Stomach (tissue), 4 donors: ENCODE measurements at regions not wholly inside any gene's neighbourhood (a gene's known extent, or its start where the extent isn't known, plus 50 kb on each side); places are given as distances from the start of the nearest gene placed in this dataset.

Source experiments
- POLR2A ChIP-seq, 4 donors: fragments of 450-650 bp; IDR thresholded peaks; one replicate each; pipeline ENCODE4 v1.6.1; 2016; ENCODE audit warnings: antibody characterized with exemption in 4 of 4, control low read depth in 2 of 4, mild to moderate bottlenecking in 1 of 4, moderate library complexity in 1 of 4
- POLR2AphosphoS5 ChIP-seq, 3 donors: sonication (generic); formaldehyde crosslinking; IDR thresholded peaks; one replicate each; pipeline ENCODE4 v1.6.1; 2016; ENCODE audit warnings: antibody characterized with exemption in 3 of 3
- TF ChIP-seq, protein P1 (sequence below), 7 experiments: fragments of 450-650 bp in 4 of 7; fragments of 200-600 bp in 3 of 7; sonication (generic) in 3 of 7; IDR thresholded peaks; one replicate each; pipeline ENCODE4 v1.5.1; 2016 to 2019; ENCODE audit warnings: antibody characterized with exemption in 7 of 7, control low read depth in 2 of 7, mild to moderate bottlenecking in 1 of 7

DNA sequence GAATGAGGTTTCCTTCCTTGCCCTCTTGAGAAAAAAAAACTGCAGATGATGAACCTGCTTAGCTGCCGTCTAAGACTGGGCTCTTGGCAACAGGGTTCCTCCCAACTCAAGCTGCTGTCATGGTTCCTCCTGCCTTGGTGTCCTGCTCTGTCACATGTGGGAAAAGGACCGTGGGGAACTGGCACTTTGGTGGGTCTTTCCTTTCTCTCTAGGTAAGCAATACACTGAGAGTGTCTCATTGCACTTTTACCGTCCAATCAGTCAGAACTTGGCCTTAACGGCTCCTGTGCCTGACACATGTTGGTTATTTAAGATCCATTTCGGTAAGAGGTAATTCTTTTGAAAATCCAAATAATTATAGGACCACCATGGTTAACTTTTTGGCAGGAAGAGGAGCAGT, 60.8 kb upstream of the RNF152 start:
- TF ChIP-seq, protein P1, sequence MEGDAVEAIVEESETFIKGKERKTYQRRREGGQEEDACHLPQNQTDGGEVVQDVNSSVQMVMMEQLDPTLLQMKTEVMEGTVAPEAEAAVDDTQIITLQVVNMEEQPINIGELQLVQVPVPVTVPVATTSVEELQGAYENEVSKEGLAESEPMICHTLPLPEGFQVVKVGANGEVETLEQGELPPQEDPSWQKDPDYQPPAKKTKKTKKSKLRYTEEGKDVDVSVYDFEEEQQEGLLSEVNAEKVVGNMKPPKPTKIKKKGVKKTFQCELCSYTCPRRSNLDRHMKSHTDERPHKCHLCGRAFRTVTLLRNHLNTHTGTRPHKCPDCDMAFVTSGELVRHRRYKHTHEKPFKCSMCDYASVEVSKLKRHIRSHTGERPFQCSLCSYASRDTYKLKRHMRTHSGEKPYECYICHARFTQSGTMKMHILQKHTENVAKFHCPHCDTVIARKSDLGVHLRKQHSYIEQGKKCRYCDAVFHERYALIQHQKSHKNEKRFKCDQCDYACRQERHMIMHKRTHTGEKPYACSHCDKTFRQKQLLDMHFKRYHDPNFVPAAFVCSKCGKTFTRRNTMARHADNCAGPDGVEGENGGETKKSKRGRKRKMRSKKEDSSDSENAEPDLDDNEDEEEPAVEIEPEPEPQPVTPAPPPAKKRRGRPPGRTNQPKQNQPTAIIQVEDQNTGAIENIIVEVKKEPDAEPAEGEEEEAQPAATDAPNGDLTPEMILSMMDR (IDR thresholded peaks at IDR 0.05): no peak
- TF ChIP-seq POLR2AphosphoS5 (IDR thresholded peaks at IDR 0.05): no peak
- TF ChIP-seq POLR2A (IDR thresholded peaks at IDR 0.05): no peak
